H9 (cell line): ENCODE measurements at regions not wholly inside any gene's neighbourhood (a gene's known extent, or its start where the extent isn't known, plus 50 kb on each side); places are given as distances from the start of the nearest gene placed in this dataset.

ENCODE experiments used
- DNase-seq: peaks from one replicate; pipeline ENCODE4 v3.0.0-alpha.2; 2017
- H2AFZ ChIP-seq: one replicate; pipeline ENCODE4 v1.6.1; 2013; ENCODE audit warnings: mild to moderate bottlenecking, low read length, control low read depth, moderate library complexity
- H2AK5ac ChIP-seq: 2 replicates; pipeline ENCODE4 v1.6.1; 2013; ENCODE audit warnings: low read length, control low read depth, mixed read lengths; ENCODE audit not compliant: insufficient read length
- H2BK120ac ChIP-seq: one replicate; pipeline ENCODE4 v1.6.1; 2013; ENCODE audit warnings: low read depth, mild to moderate bottlenecking, low read length, control low read depth, inconsistent platforms; ENCODE audit not compliant: poor library complexity, severe bottlenecking
- H2BK12ac ChIP-seq: 2 replicates; pipeline ENCODE4 v1.6.1; 2013; ENCODE audit warnings: low read length, control low read depth, mixed read lengths, low read depth; ENCODE audit not compliant: insufficient read length
- H2BK15ac ChIP-seq: 2 replicates; pipeline ENCODE4 v1.6.1; 2013; ENCODE audit warnings: low read depth, low read length, control low read depth
- H2BK20ac ChIP-seq: one replicate; pipeline ENCODE4 v1.6.1; 2013; ENCODE audit warnings: low read depth, mild to moderate bottlenecking, low read length, control low read depth, inconsistent platforms; ENCODE audit not compliant: poor library complexity, severe bottlenecking
- H2BK5ac ChIP-seq: 2 replicates; pipeline ENCODE4 v1.6.1; 2013; ENCODE audit warnings: low read length, control low read depth, mixed read lengths; ENCODE audit not compliant: insufficient read length
- H3K14ac ChIP-seq: 2 replicates; pipeline ENCODE4 v1.6.1; 2013; ENCODE audit warnings: low read length, control low read depth; ENCODE audit not compliant: insufficient read depth
- H3K18ac ChIP-seq: 2 replicates; pipeline ENCODE4 v1.6.1; 2013; ENCODE audit warnings: low read depth, mild to moderate bottlenecking, mixed read lengths, low read length, control low read depth; ENCODE audit not compliant: insufficient read length
- H3K23ac ChIP-seq: 2 replicates; pipeline ENCODE4 v1.6.1; 2013; ENCODE audit warnings: low read length, control low read depth, mixed read lengths, low read depth; ENCODE audit not compliant: insufficient read length
- H3K23me2 ChIP-seq: 2 replicates; pipeline ENCODE4 v1.6.1; 2013; ENCODE audit warnings: low read depth, mild to moderate bottlenecking, mixed read lengths, low read length, control low read depth; ENCODE audit not compliant: insufficient read length, poor library complexity, severe bottlenecking
- H3K27ac ChIP-seq: 2 replicates; pipeline ENCODE4 v1.5.1; 2013; ENCODE audit warnings: low read length, control low read depth, mixed read lengths, low read depth; ENCODE audit not compliant: insufficient read length
- H3K27me3 ChIP-seq: 2 replicates; pipeline ENCODE4 v1.6.1; 2013; ENCODE audit warnings: low read length, control low read depth, inconsistent platforms; ENCODE audit not compliant: insufficient read depth
- H3K4ac ChIP-seq: 2 replicates; pipeline ENCODE4 v1.6.1; 2013; ENCODE audit warnings: low read depth, mild to moderate bottlenecking, control low read depth, inconsistent platforms, low read length, moderate library complexity
- H3K4me1 ChIP-seq: 2 replicates; pipeline ENCODE4 v1.6.1; 2013; ENCODE audit warnings: low read length, control low read depth, inconsistent platforms; ENCODE audit not compliant: insufficient read depth
- H3K4me2 ChIP-seq: 2 replicates; pipeline ENCODE4 v1.6.1; 2013; ENCODE audit warnings: low read length, control low read depth, mixed read lengths; ENCODE audit not compliant: insufficient read length, insufficient read depth
- H3K56ac ChIP-seq: 2 replicates; pipeline ENCODE4 v1.6.1; 2013; ENCODE audit warnings: low read depth, mild to moderate bottlenecking, mixed read lengths, low read length, control low read depth; ENCODE audit not compliant: insufficient read length
- H3K79me1 ChIP-seq: 2 replicates; pipeline ENCODE4 v1.6.1; 2013; ENCODE audit warnings: low read depth, mild to moderate bottlenecking, moderate library complexity, low read length, control low read depth, inconsistent platforms; ENCODE audit not compliant: insufficient read depth, poor library complexity, severe bottlenecking
- H3K79me2 ChIP-seq: 2 replicates; pipeline ENCODE4 v1.6.1; 2013; ENCODE audit warnings: low read length, control low read depth, inconsistent platforms; ENCODE audit not compliant: insufficient read depth
- H3K9ac ChIP-seq: 2 replicates; pipeline ENCODE4 v1.6.1; 2013; ENCODE audit warnings: low read length, control low read depth, mixed read lengths; ENCODE audit not compliant: insufficient read length; ENCODE audit errors: extremely low read depth
- H3K9me3 ChIP-seq: one replicate; pipeline ENCODE4 v1.6.1; 2013; ENCODE audit warnings: low read depth, low read length, inconsistent platforms; ENCODE audit not compliant: control insufficient read depth
- H3T11ph ChIP-seq: one replicate; pipeline ENCODE4 v1.6.1; 2013; ENCODE audit warnings: mild to moderate bottlenecking, low read length, control low read depth, inconsistent platforms
- H4K20me1 ChIP-seq: one replicate; pipeline ENCODE4 v1.6.1; 2013; ENCODE audit not compliant: control insufficient read depth, insufficient read length, insufficient read depth
- H4K5ac ChIP-seq: 2 replicates; pipeline ENCODE4 v1.6.1; 2013; ENCODE audit warnings: low read depth, mild to moderate bottlenecking, mixed read lengths, low read length, control low read depth; ENCODE audit not compliant: insufficient read length
- H4K8ac ChIP-seq: replicated peaks from 2 replicates; pipeline ENCODE4 v1.6.1; 2013; ENCODE audit warnings: low read length, control low read depth, mixed read lengths, low read depth; ENCODE audit not compliant: insufficient read length
- H4K91ac ChIP-seq: 2 replicates; pipeline ENCODE4 v1.6.1; 2013; ENCODE audit warnings: low read depth, mild to moderate bottlenecking, moderate library complexity, mixed read lengths, low read length, control low read depth; ENCODE audit not compliant: insufficient read length
- H3K27ac Mint-ChIP-seq, 3 experiments: 2 replicates in 2 of 3; 3 replicates in 1 of 3; pipeline ENCODE4 v1.8.0; 2020 to 2021; ENCODE audit warnings: mixed read lengths in 3 of 3, mild to moderate bottlenecking in 1 of 3, moderate library complexity in 1 of 3
- H3K27me3 Mint-ChIP-seq: 2 replicates; pipeline ENCODE4 v1.8.0; 2021; ENCODE audit warnings: low read depth, mild to moderate bottlenecking, moderate library complexity, mixed read lengths
- H3K36me3 Mint-ChIP-seq, 3 experiments: 2 replicates in 2 of 3; 3 replicates in 1 of 3; pipeline ENCODE4 v1.8.0; 2020 to 2021; ENCODE audit warnings: low read depth in 3 of 3, mixed read lengths in 3 of 3; ENCODE audit not compliant: insufficient read depth in 1 of 3
- H3K4me1 Mint-ChIP-seq, 2 experiments: 2 replicates each; pipeline ENCODE4 v1.8.0; 2020; ENCODE audit warnings: mixed read lengths in 2 of 2
- H3K4me3 Mint-ChIP-seq, 2 experiments: 2 replicates in 1 of 2; 3 replicates in 1 of 2; pipeline ENCODE4 v1.8.0; 2020 to 2021; ENCODE audit warnings: mild to moderate bottlenecking in 2 of 2, mixed read lengths in 2 of 2, moderate library complexity in 1 of 2
- H3K9me3 Mint-ChIP-seq, 2 experiments: 2 replicates in 1 of 2; 3 replicates in 1 of 2; pipeline ENCODE4 v1.8.0; 2020; ENCODE audit warnings: mild to moderate bottlenecking in 2 of 2, mixed read lengths in 2 of 2, moderate library complexity in 1 of 2
- WGBS: extraction: QIAGEN DNeasy Blood & Tissue Kit; methylation state at CpG from one replicate; pipeline ENCODE4 v1.1.7; 2013; ENCODE audit warnings: missing lambda C conversion rate, low lambda C conversion rate, mixed read lengths; ENCODE audit not compliant: insufficient read length; ENCODE audit errors: extremely low coverage; 5-methylcytosine and 5-hydroxymethylcytosine counted together
- TF ChIP-seq, protein P1 (sequence below): fragments of 200-600 bp; sonication (generic); conservative IDR thresholded peaks from 3 replicates; pipeline ENCODE4 v1.8.0; 2021; ENCODE audit warnings: antibody characterized with exemption, mild to moderate bottlenecking

DNA sequence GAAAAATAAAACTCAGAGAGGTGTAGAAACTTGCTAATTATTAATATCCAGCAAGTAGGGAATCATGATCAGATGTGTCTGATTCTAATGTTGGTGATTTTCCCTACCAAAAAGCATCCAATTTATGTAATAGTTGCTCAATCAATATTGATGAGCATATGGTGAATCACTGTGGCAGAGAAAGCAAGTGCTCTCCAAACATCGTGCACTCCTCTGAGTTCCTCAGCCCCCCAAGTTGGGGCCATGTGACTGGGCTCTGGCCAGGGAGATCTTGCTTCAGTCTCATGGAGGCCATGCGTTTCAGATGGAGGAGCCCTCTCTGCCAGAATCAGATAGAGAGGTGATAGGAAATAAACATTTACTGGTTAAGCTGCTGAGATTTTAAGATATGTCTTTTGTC lies 133.2 kb upstream of the LY86 start:
- Mint-ChIP-seq H3K4me3 (no peak overlapping the region), H3K4me1 (no peaks in the 10 kb centered on the region), H3K27ac (no peak overlapping the region), H3K27me3 (peaks cover 5% of the 10 kb centered on the region), H3K9me3 (peaks cover 5% of the 10 kb centered on the region in 2 experiments; a peak in 3 of 5 replicates), H3K36me3 (no peaks in the 10 kb centered on the region)
- H2AFZ ChIP-seq: no peak overlapping the region
- no peak overlapping the region for H3K23ac ChIP-seq
- H3K9me3 ChIP-seq: no peaks in the 10 kb centered on the region
- TF ChIP-seq, protein P1, sequence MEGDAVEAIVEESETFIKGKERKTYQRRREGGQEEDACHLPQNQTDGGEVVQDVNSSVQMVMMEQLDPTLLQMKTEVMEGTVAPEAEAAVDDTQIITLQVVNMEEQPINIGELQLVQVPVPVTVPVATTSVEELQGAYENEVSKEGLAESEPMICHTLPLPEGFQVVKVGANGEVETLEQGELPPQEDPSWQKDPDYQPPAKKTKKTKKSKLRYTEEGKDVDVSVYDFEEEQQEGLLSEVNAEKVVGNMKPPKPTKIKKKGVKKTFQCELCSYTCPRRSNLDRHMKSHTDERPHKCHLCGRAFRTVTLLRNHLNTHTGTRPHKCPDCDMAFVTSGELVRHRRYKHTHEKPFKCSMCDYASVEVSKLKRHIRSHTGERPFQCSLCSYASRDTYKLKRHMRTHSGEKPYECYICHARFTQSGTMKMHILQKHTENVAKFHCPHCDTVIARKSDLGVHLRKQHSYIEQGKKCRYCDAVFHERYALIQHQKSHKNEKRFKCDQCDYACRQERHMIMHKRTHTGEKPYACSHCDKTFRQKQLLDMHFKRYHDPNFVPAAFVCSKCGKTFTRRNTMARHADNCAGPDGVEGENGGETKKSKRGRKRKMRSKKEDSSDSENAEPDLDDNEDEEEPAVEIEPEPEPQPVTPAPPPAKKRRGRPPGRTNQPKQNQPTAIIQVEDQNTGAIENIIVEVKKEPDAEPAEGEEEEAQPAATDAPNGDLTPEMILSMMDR: no peak
- no peaks in the 10 kb centered on the region for H3K79me2 ChIP-seq
- no peak overlapping the region for H3T11ph ChIP-seq
- no peak overlapping the region for H3K9ac ChIP-seq
- no peak overlapping the region for H3K4ac ChIP-seq
- no peak overlapping the region for H4K5ac ChIP-seq
- no peak overlapping the region for H4K91ac ChIP-seq
- no peaks in the 10 kb centered on the region for H3K79me1 ChIP-seq
- no CpG with 5 or more reads among the region's 2 CpGs for WGBS
- no peak for DNase-seq
- no peak overlapping the region for H2BK5ac ChIP-seq
- no peak overlapping the region for H2BK120ac ChIP-seq
- no peak overlapping the region for H2BK12ac ChIP-seq
- H3K56ac ChIP-seq: no peak overlapping the region
- H4K20me1 ChIP-seq: no peaks in the 10 kb centered on the region
- H3K18ac ChIP-seq: no peak overlapping the region
- H2BK15ac ChIP-seq: no peak overlapping the region
- no peak overlapping the region for H4K8ac ChIP-seq
- H3K4me2 ChIP-seq: no peak overlapping the region
- H3K14ac ChIP-seq: no peak overlapping the region
- H3K27ac ChIP-seq: no peak overlapping the region
- no peak overlapping the region for H2AK5ac ChIP-seq
- no peaks in the 10 kb centered on the region for H3K23me2 ChIP-seq
- H3K4me1 ChIP-seq: no peaks in the 10 kb centered on the region
- H2BK20ac ChIP-seq: no peak overlapping the region
- H3K27me3 ChIP-seq: no peaks in the 10 kb centered on the region; the same call in 1 of the 2 replicates
